Astrocyte of the spinal cord (primary cell): ENCODE measurements at regions not wholly inside any gene's neighbourhood (a gene's known extent, or its start where the extent isn't known, plus 50 kb on each side); places are given as distances from the start of the nearest gene placed in this dataset.

Experiments used
- DNase-seq: peaks from one replicate; pipeline ENCODE4 v3.0.0; 2011; ENCODE audit warnings: low read depth, low spot score
- H3K4me3 ChIP-seq: 2 replicates; pipeline ENCODE4 v1.5.1; 2011; ENCODE audit warnings: low read depth, mild to moderate bottlenecking, low read length, moderate library complexity
- CTCF ChIP-seq: IDR thresholded peaks from 2 replicates; pipeline ENCODE4 v1.5.1; 2012; ENCODE audit warnings: low read depth, mild to moderate bottlenecking, low read length, inconsistent platforms
- in situ Hi-C: cut with HindIII; loops from 2 replicates; pipeline ENCODE4 v1.10.0; 2017; ENCODE audit warnings: low sequenced_read_pairs

- no peak overlapping the region for H3K4me3 ChIP-seq
- no peak for TF ChIP-seq CTCF
- DNase-seq: no peak
- in situ Hi-C loops: no loop called here
Observed at GRCh38 chr2:58938988-58939387, 697.9 kb upstream of the FANCL start.

GRCh38 chr2:58932801-58933200 is 691.7 kb upstream of the FANCL start:
- no peak overlapping the region for H3K4me3 ChIP-seq
- in situ Hi-C loops: no loop called here
- DNase-seq: no peak
- TF ChIP-seq CTCF: no peak

- TF ChIP-seq CTCF: no peak
- DNase-seq: peak; percentile 81
- in situ Hi-C loops: no loop called here
- H3K4me3 ChIP-seq: no peak overlapping the region
Observed at GRCh38 chr2:58930537-58930936, 689.4 kb upstream of the FANCL start.

GRCh38 chr2:58928973-58929372 is 687.8 kb upstream of the FANCL start:
- H3K4me3 ChIP-seq: no peak overlapping the region
- no peak for TF ChIP-seq CTCF
- DNase-seq: no peak
- in situ Hi-C loops: no loop called here

- in situ Hi-C loops: no loop called here
- TF ChIP-seq CTCF: no peak
- H3K4me3 ChIP-seq: no peak overlapping the region
- no peak for DNase-seq
Observed at GRCh38 chr2:58928391-58928790, 687.3 kb upstream of the FANCL start.

- DNase-seq: no peak
- no peak overlapping the region for H3K4me3 ChIP-seq
- TF ChIP-seq CTCF: no peak
- in situ Hi-C loops: no loop called here
Observed at GRCh38 chr2:58926112-58926511, 685.0 kb upstream of the FANCL start.

GRCh38 chr2:58925676-58926081 is 684.6 kb upstream of the FANCL start:
- TF ChIP-seq CTCF: no peak
- peak; percentile 87 for DNase-seq
- H3K4me3 ChIP-seq: no peak overlapping the region

More at GRCh38 chr2:58925676-58926081, 684.6 kb upstream of the FANCL start:
- in situ Hi-C loops: no loop called here
